ENCODE measurements at regions not wholly inside any gene's neighbourhood (a gene's known extent, or its start where the extent isn't known, plus 50 kb on each side); places are given as distances from the start of the nearest gene placed in this dataset.

GRCh38 chr3:182436547-182436946 lies 356.8 kb upstream of the ATP11B start:
- TF ChIP-seq, protein P1, sequence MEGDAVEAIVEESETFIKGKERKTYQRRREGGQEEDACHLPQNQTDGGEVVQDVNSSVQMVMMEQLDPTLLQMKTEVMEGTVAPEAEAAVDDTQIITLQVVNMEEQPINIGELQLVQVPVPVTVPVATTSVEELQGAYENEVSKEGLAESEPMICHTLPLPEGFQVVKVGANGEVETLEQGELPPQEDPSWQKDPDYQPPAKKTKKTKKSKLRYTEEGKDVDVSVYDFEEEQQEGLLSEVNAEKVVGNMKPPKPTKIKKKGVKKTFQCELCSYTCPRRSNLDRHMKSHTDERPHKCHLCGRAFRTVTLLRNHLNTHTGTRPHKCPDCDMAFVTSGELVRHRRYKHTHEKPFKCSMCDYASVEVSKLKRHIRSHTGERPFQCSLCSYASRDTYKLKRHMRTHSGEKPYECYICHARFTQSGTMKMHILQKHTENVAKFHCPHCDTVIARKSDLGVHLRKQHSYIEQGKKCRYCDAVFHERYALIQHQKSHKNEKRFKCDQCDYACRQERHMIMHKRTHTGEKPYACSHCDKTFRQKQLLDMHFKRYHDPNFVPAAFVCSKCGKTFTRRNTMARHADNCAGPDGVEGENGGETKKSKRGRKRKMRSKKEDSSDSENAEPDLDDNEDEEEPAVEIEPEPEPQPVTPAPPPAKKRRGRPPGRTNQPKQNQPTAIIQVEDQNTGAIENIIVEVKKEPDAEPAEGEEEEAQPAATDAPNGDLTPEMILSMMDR (conservative IDR thresholded peaks at IDR 0.05) = no peak
- no peak overlapping the region for H3K4me3 ChIP-seq (ENCODE audit: low read length)
- H3K4me1 ChIP-seq (ENCODE audit: control insufficient read depth, insufficient read depth, low read length) = no peaks in the 10 kb centered on the region
- Mint-ChIP-seq H3K36me3 (ENCODE audit: low read depth) (no peaks in the 10 kb centered on the region), H3K4me3 (no peak overlapping the region), H3K4me1 (no peaks in the 10 kb centered on the region), H3K27me3 (ENCODE audit: insufficient read depth) (no peaks in the 10 kb centered on the region), H3K9me3 (no peaks in the 10 kb centered on the region), H3K27ac (no peak overlapping the region)
- H3K9me3 ChIP-seq (ENCODE audit: control insufficient read depth, low read length) = no peaks in the 10 kb centered on the region
- H3K27ac ChIP-seq (ENCODE audit: low read depth, low read length) = no peak overlapping the region
- DNase-seq = no peak
- H3K36me3 ChIP-seq (ENCODE audit: control insufficient read depth, insufficient read depth, low read length) = no peaks in the 10 kb centered on the region
- no peak overlapping the region for H3K9ac ChIP-seq (ENCODE audit: extremely low read depth, low read length, poor library complexity, severe bottlenecking)
- H3K27me3 ChIP-seq (ENCODE audit: control insufficient read depth, insufficient read depth, low read length, poor library complexity, severe bottlenecking) = no peaks in the 10 kb centered on the region
- WGBS, 2 experiments (ENCODE audit: insufficient coverage in 1 of 2, insufficient read length in 1 of 2) = 89 to 94% methylated on average over 4 to 6 of the region's 6 CpGs

- Mint-ChIP-seq H3K4me1 (no peaks in the 10 kb centered on the region), H3K27me3 (ENCODE audit: insufficient read depth) (no peaks in the 10 kb centered on the region), H3K27ac (no peak overlapping the region), H3K9me3 (no peaks in the 10 kb centered on the region), H3K4me3 (no peak overlapping the region), H3K36me3 (ENCODE audit: low read depth) (no peaks in the 10 kb centered on the region)
- TF ChIP-seq, protein P1 (conservative IDR thresholded peaks at IDR 0.05) = no peak
- Histone ChIP-seq H3K4me1 (ENCODE audit: control insufficient read depth, insufficient read depth, low read length) (no peaks in the 10 kb centered on the region), H3K4me3 (ENCODE audit: low read length) (no peak overlapping the region), H3K9me3 (ENCODE audit: control insufficient read depth, low read length) (no peaks in the 10 kb centered on the region), H3K9ac (ENCODE audit: extremely low read depth, low read length, poor library complexity, severe bottlenecking) (no peak overlapping the region), H3K27ac (ENCODE audit: low read depth, low read length) (no peak overlapping the region), H3K36me3 (ENCODE audit: control insufficient read depth, insufficient read depth, low read length) (no peaks in the 10 kb centered on the region), H3K27me3 (ENCODE audit: control insufficient read depth, insufficient read depth, low read length, poor library complexity, severe bottlenecking) (no peaks in the 10 kb centered on the region)
- no peak for DNase-seq
- 71% methylated on average over 1 of the region's 1 CpG; no CpG with 5 or more reads in 1 of the 2 experiments for WGBS, 2 experiments (ENCODE audit: insufficient coverage in 1 of 2, insufficient read length in 1 of 2)
Observed at GRCh38 chr3:182438398-182438797, 354.9 kb upstream of the ATP11B start.

GRCh38 chr3:182440101-182440500 lies 353.2 kb upstream of the ATP11B start:
- no peaks in the 10 kb centered on the region for H3K9me3 Mint-ChIP-seq
- no peaks in the 10 kb centered on the region for H3K36me3 Mint-ChIP-seq (ENCODE audit: low read depth)
- H3K9ac ChIP-seq (ENCODE audit: extremely low read depth, low read length, poor library complexity, severe bottlenecking) = no peak overlapping the region
- H3K4me1 ChIP-seq (ENCODE audit: control insufficient read depth, insufficient read depth, low read length) = no peaks in the 10 kb centered on the region
- no peaks in the 10 kb centered on the region for H3K27me3 Mint-ChIP-seq (ENCODE audit: insufficient read depth)
- no peak overlapping the region for H3K27ac Mint-ChIP-seq
- H3K9me3 ChIP-seq (ENCODE audit: control insufficient read depth, low read length) = no peaks in the 10 kb centered on the region
- H3K27ac ChIP-seq (ENCODE audit: low read depth, low read length) = no peak overlapping the region
- no peak overlapping the region for H3K4me3 Mint-ChIP-seq
- no peak overlapping the region for H3K4me3 ChIP-seq (ENCODE audit: low read length)
- H3K36me3 ChIP-seq (ENCODE audit: control insufficient read depth, insufficient read depth, low read length) = no peaks in the 10 kb centered on the region
- no peak for DNase-seq
- H3K27me3 ChIP-seq (ENCODE audit: control insufficient read depth, insufficient read depth, low read length, poor library complexity, severe bottlenecking) = no peaks in the 10 kb centered on the region
- H3K4me1 Mint-ChIP-seq = no peaks in the 10 kb centered on the region
- TF ChIP-seq, protein P1 (conservative IDR thresholded peaks at IDR 0.05) = no peak
